ENCODE measurements at regions not wholly inside any gene's neighbourhood (a gene's known extent, or its start where the extent isn't known, plus 50 kb on each side); places are given as distances from the start of the nearest gene placed in this dataset.
A peak's percentile ranks its signal among the peaks of the same experiment; 100 is the strongest.
"Not testable (repeated sequence)": the region's sequence is repeated elsewhere in the genome, so short reads cannot be mapped to it uniquely, and the experiment has no call there.

DNA sequence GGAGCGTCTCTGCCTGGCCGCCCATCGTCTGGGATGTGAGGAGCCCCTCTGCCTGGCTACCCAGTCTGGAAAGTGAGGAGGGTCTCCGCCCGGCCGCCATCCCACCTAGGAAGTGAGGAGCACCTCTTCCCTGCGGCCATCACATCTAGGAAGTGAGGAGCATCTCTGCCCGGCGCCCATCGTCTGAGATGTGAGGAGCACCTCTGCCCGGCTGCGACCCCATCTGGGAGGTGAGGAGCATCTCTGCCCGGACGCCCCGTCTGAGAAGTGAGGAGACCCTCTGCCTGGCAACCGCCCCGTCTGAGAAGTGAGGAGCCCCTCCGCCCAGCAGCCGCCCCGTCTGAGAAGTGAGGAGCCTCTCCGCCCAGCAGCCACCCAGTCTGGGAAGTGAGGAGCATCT, 84.5 kb downstream of the IDS start:
- DNase-seq: not testable (repeated sequence)

DNA sequence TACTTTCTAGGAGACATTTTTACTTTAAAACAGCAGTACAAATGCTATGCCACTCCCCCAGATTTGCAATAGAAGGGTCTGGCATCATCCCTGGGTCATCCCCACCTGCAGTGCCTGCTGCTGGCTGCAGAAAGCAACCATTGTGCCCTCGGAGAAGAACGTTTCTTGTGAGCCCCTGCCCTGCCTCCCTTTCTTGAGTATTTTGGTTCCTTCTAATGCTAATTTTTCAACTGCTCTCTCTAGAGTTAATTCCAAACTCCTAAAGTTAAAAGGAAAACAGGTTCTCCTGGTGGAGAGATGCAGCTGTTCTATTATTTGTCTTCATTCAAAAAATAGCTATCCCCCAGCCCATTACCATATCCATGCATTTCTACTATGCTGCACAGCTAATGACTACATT, 107.1 kb downstream of the IDS start:
- DNase-seq: no peak

DNA sequence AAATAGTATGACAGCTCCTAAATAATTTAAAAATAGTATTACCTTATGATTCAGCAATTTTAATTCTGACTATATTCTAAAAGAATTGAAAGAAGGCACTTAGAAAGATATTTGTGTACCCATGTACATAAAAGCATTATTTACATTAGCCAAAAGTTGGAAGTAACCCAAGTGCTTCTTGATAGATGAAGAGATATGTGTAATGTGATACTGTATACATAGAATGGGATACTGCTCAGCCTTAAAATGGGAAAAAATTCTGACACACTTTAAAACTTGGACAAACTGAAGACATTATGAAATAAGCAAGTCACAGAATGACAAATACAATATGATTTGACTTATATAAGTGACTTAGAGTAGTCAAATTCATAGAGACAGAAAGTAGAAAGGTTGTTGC, 112.2 kb downstream of the IDS start:
- DNase-seq: no peak

DNA sequence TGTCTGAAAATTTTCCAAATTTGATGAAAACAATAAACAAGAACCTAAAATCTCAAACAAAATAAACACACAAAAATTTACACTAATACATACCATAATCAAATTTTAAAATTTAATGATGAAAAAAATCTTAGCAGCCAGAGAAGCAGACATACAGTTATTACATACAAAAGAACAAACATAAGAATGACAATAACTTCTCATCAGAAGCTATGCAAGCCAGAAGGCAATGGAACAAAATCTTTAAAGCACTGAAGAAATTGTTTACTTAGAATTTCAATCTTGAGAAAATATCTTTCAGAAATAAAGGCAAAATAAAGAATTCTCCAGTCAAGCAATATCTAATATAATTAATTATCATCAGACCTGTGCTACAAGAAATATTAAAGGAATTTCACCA, 121.3 kb downstream of the IDS start:
- no peak for DNase-seq

DNA sequence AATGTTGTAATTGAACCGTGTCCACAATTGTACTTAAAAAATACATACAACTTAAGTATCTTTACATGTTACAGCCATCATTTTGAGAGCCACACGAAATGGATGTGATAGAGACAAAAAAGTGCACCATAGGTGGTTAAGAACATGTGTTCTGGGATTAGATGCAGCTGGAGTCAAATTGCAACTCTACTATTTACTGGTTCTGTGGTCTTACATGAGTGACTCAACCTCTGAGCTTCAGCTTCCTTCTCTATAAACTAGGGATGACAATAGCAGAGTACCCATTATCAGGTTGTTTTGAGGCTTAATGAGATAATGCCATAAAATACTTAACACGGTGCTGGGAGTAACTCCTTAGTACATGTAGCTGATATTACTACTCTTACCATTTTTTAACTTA, 130.4 kb downstream of the IDS start:
- DNase-seq: no peak

DNA sequence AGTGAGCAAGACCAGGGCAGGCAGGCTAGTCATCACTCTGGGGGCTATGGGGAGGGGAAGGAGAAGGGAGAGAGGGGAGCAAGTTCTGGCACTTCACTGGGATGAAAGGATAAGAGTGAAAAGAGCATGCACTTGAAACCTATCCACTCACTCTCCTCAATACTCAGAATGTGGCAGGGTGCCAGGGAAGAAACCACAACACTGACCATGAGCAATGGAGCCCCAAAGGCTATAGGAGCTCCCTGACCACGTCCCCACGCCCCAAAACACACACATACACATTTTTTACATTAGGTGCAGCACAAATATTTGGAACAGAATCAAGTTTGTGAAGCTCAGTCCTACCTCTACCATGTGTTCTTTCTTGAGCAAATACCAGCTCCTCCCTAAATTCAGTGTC, 132.2 kb downstream of the IDS start:
- no peak for DNase-seq

DNA sequence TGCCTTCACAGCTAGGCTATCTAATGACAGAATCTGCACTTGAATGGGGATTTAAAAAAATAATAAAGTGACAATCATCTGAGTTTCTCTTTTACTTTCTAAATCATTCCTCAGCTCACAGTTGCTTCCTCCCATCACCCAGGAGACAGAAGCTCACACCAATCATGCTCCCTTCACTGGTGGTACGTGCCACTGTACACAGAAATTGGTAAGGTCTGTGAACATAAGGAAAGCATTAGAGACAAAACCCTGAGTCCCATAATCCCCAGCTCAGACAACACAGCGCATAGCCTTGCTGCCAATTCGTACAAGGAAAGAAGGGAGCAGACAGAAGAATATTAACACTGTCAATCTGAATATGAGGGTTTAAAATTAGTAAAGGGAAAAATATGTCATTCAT, 133.1 kb downstream of the IDS start:
- no peak for DNase-seq

DNA sequence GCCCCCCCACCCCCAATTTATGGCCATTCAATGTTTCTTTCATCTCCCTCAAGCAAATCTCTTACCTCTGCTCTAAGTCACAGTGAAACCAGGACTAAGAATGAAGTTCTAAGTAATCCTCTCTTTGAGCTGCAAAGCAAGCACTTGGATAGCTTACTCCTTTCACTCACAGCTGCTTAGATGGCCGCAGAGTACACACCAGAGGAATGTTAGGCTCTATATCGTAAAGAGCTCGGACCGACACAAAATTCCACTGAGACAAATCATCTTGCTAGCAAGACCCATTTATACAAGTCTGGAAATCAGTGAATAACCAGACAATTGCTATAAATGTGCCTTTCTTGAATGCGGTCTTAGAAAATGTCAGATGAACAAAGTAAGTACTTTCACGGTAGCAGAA, 135.0 kb downstream of the IDS start:
- no peak for DNase-seq

DNA sequence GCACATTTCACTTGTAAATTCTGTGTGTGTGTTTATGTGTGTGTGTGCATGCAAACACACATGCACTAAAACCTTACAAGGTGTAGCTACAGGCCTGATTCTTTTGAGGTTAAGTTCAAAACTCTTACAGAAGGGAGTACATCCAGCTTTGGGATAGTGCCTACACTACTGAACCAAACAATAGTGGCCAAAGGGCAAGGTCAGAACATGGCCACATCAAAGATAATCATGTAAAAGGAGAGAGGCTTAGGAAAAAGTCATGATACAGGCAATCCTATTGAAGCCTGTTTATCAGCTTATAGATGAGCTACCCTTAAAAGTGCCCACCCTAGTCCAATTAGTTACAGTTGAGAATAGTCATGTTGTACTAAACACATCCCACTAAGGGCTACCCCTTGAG, 139.6 kb downstream of the IDS start:
- DNase-seq: no peak

DNA sequence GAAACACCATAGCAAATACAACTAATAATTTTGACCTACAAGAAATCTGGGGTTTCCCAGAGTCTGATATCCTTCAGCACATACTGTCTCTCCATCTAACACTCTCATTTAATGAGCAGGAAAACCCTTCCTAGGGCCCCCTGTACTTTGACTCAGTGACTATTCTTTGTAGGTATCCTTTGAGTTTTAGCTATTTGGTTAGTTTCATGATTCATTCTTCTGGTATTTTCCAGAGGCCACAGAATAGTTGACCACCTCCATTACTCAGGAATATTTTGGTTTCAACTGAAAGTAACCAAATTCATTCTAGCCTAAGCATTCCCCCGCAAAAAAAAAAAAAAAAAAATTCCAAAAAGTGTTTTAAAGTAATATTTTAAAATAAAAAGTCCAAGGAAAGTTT, 140.0 kb downstream of the IDS start:
- no peak for DNase-seq

DNA sequence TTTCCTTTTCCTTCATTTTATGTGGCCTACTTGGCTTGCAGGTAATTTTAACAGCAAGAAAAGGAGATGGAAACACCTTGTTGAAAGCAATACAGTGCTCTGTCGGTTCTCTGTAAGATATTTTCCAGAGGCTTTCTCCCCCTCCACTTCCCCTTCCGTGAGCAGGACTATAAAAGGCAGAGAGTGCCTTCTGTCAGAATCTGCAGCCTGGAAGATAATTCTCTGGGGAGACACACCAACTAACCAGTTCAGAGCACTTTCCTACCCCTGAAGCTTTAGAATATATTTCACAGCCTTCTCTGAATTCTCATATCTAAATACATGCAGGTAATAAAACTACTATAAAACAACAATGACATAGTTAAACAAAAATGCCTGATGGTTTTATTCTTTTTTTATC, 141.1 kb downstream of the IDS start:
- no peak for DNase-seq

DNA sequence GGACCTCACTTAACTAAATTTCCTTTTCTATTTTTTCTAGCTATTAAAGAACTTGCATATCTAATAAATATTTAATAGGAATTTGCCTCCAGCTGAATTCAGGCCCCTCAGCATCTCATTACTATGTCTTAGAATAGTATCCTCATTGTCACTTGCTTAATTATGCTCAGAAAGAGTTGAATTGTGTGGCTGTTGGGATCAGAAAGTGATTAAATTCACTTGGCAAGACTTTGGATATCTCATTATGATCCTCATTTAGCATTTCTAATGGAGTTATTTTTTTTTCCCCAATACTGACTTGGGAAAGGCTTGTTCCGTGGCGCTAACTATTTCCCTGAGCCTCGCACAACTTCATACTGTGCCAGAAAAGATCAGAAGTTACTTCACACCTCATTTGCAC, 158.8 kb downstream of the IDS start:
- DNase-seq: no peak

DNA sequence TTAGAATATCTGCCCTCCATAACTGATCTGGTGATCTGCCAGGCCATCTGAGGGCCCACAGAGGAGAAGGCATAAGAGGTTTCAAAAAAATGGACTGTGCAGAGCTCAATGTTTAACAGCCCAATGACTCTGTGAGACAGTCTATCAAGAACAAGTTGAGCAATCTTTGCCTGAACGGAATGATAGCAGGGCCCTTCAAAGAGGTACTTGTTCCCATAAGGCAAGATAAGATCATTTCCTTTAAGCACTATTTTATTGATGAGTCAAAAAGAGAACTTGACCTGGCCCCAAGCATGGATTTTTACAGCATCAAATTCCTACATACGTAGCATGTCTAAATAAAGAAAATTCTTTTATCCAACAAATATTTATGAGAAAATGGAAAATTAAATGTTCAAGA, 182.8 kb downstream of the IDS start:
- no peak for DNase-seq

DNA sequence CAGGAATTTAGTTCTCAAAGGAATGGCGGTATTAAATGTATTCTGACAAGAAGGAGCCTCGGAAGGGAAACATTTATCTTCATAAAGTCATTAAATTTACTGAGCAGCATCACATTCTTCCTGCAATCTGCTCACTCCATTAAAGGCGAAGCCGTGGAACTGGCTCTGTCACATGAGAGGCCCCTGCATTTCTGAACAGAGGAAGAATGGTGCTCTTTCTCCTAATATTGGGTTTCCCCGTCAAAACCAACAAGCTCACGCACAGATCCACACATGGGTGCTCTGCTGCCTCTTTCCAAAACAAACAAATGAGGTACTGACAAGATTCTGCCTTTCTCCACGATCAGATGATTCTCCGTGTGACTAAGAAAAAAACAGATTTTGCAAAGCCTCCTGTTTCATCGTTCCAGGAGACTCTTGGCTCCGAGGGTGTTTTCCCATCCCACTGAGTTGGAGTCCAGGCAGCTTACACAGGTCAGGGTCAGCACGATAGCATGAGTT, 191.2 kb downstream of the IDS start:
- DNase-seq: no peak

DNA sequence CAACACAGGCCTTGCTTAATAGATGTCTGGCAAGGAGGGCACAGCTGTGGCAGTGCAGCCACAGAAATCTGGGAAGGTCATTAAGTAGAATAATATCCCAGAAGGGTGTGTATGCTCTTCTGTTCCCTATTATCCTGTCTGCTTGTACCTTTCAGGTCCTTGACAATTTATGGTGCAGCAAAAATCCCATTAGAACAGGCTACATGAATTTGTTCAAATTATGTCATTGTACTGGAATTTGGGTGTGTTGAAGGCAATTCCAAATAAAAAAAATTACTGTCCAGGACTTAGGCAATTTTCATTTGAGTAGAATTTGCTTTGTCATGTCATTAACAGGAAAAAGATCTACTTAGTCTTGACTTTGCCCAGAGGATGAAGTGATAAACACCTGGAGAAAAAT, 192.1 kb downstream of the IDS start:
- no peak for DNase-seq

DNA sequence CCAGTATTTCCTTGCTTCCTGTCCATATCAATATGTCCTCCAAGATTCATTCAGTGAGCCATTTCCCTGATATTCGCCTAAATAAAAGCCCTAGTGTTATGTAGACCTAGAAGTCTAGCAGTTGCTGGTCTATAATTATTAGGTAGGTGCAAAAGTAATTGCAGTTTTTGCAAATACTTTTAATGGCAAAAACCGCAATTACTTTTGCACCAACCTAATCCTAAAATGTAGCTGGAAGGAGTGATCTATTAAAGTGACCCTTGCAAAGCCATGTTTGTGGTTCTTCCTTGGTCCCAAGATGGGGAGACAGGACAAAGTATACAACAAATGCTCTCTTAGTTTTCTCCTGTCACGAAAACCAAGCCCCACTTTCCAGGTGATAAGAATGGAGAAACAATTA, 193.0 kb downstream of the IDS start:
- DNase-seq: no peak

DNA sequence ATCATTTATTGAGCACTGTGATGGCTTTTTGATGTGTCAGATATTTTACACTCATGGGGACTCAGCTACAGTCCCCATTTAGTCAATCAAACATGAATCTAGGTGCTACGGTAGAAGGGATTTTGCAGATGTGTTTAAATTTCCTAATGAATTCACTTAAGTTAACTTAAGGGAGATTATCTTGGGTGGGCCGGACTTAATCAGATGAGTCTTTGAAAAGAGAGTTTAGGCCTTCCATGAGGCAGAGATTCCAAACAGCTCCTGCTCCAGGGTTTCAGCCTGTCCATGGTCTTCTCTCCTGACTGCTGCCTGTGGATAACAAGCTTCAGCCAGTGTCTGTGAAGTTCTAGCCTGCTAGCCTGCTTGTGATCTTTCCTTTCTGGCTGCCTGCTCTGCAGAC, 202.4 kb downstream of the IDS start:
- DNase-seq: no peak

DNA sequence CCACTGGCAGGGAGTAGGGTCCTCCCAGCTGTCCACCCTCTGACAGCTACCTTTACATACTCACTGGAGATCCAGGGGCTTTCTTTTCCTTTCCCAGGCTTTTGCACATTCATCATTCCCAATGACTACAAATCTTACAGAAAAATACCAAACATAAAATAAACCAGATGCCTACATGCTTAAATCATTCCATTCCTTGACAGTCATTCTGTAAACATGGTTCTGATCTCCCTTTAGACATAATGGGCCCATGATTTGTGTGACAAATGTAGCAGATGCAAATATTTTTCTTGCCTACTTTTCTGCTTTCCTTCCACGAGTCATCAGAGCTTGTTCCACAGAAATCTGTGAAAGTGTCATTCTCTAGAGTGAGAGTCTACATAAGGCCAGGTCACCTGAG, 207.0 kb downstream of the IDS start:
- DNase-seq: no peak

DNA sequence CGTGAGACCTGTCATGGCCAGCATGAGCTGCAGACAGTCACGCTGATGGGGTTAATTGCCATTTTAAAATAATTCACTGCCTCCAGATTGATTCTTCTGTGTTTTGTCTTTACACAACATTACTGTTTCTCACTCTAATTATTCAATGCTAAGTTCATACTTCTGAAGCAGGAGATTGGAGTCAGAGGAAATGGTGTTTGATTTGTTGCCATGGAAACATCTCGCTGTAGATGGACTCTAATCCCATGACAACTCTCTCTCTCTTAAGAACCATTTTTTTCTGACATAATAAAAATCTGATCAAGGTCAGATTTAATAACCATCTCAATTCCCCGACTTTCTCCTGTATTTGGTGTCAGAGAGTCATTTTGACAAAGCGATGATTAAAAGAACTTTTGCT, 209.0 kb downstream of the IDS start:
- DNase-seq: no peak

DNA sequence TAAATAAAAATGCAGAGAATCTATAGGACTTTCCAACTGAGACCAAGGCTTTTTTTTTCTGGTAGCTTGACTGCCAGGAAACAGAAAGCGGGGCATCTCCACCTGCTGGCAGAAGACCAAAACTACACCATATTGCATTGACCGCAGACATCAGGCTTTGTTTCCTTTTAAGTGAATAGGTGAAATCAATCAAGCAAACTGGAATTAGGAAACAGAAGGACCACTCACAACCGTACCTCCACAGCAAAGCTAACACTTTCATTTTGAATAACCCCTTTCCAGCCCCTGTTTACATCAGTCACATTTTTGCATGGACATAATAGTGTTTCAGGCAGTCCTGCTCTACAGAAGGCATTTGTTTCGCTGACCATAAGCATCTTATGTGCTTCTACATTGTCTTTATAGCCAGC, 218.2 kb downstream of the IDS start:
- DNase-seq: peak; percentile 25

DNA sequence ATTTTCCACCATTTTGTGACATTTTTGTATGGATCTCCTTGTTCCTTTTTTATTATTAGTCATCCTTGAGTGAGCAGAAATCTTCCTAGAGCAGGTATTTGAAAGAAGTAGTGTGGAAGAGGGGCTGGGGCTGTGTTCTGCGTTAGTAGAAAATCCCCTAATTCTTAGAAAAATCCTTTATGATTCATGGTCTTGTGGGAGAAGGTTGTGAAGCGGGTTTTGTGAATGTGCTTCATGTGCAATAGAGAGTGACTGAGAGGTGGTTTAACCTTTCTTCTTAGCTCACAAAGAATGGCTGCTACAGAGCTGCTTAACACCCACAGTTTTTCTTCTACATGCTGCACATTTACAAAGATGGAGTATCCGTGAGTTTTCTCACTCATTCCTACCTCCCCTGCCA, 220.5 kb downstream of the IDS start:
- no peak for DNase-seq

DNA sequence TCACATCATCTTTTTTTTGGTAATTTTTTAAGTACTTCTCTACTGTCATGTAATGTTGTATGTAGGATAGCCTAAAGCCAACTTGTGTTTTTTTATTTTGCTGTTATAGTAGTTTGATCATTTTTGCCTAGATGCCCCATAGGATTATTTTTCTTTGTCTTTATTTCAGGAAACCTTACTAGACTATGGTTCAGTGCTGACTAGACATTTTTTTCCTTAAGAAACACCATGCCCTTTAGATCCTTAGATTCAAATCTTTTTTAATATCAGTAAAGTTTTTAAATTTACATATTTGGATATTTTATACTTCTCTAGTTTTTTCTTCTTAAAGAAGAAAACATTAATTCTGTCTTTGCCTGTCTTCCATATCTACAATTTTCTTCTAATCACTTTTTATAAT, 221.3 kb downstream of the IDS start:
- DNase-seq: no peak

DNA sequence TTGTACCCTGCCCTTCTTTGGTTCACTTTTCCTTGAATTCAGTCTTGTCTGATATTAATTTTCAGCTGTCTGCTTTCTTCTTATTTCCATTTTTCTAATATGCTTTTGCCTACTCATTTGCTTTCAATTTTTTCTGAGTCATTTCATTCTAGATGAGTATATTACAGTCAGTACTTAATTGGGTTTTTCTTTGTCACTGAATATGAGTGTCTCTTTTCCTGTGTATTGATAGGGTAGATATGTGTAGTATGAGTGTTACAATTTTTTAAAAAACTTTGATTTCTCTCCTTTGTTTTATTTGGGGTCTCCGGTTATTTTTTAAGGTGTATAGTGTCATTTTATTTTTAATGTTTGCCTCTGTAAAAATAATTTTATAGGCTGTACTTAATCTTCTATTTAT, 222.2 kb downstream of the IDS start:
- no peak for DNase-seq

DNA sequence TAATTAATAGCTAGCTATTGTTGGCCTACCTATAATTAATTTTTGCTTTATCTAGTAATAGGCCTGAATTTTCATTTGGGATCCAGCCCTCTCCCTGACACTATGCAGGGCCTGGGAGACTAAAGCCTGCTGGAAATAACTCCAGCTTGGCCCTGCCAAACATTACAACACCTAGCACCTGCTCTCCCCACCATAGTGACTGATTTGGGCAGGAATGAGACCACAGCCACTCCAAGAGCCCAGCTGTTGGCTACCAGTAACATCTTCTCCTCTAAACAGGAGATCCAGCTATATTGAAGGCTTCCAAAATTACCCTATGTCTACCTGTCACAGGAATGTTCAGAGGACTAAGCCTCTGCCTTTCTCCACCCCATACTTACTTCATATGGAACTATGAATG, 225.1 kb downstream of the IDS start:
- no peak for DNase-seq

DNA sequence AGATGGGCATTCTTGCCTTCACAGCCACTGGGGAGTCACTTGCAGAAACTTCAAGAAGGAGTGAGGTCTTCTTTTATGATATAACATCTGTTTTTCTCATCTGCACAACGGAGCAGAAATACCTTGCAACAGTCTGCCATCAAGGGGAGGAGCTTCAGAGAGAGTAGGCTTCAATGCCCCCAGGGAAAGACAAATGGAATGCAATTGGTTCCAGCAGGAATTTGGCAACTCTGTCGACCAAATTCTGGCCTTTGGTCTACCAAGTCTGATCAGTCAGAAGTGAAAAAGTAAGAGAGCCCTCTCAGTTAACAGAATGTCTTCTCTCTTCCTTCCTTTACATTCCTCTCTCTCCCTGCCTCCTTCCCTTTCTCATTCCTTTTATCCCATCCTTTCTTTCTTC, 229.3 kb downstream of the IDS start:
- no peak for DNase-seq

DNA sequence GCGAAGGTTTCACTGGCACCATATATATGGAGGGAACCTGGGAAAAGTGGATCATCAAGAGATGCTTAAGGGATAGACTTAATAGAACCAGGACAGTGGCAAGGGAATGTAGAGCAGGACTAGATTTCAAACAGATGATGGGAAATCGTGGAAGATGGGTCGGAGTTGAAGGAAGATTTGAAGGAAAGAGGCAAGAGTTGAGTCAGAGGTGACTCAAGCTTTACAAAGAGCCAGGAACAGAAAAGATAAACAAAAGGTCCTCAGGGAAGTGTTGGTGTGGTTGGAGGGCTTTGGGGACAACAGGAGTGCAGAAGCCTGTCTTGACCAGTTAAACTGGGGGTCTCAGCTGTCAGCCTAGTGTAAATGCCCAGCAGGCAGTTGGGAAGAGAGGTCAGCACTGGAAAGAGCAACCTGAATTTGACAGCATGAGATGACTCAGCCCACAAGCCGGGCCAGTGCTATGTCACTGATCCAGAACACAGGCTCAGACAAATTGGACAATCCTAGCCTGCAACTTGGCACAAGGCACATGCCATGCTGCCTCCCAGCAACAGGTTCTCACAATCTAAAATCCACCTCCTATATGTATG, 230.5 kb downstream of the IDS start:
- no peak for DNase-seq

Data from activated naive CD4-positive, alpha-beta T cell treated with anti-CD3 and anti-CD28 coated beads, Interleukin-2, amount 50 U/mL, for 16 hours (primary cell).